Subcutaneous abdominal adipose tissue (tissue), 5 donors: ENCODE measurements at regions not wholly inside any gene's neighbourhood (a gene's known extent, or its start where the extent isn't known, plus 50 kb on each side); places are given as distances from the start of the nearest gene placed in this dataset.

Experiments
- H3K27ac ChIP-seq: one replicate; pipeline ENCODE4 v1.7.0; 2013; ENCODE audit warnings: low read depth, mild to moderate bottlenecking, inconsistent platforms, low read length, moderate library complexity
- H3K27me3 ChIP-seq, 5 donors: one replicate each; pipeline ENCODE4 v1.7.0; 2013; ENCODE audit warnings: low read length in 5 of 5, inconsistent platforms in 1 of 5; ENCODE audit not compliant: control insufficient read depth in 5 of 5, insufficient read depth in 4 of 5
- H3K36me3 ChIP-seq, 5 donors: one replicate each; pipeline ENCODE4 v1.7.0; 2013; ENCODE audit warnings: low read length in 5 of 5; ENCODE audit not compliant: control insufficient read depth in 5 of 5, insufficient read depth in 5 of 5
- H3K4me1 ChIP-seq, 5 donors: one replicate each; pipeline ENCODE4 v1.7.0; 2013; ENCODE audit warnings: low read length in 5 of 5, mild to moderate bottlenecking in 3 of 5, moderate library complexity in 1 of 5; ENCODE audit not compliant: control insufficient read depth in 5 of 5, insufficient read depth in 5 of 5
- H3K4me3 ChIP-seq, 5 donors: one replicate each; pipeline ENCODE4 v1.7.0; 2013; ENCODE audit warnings: low read length in 5 of 5, low read depth in 1 of 5
- H3K9ac ChIP-seq, 5 donors: one replicate each; pipeline ENCODE4 v1.7.0; 2013; ENCODE audit warnings: low read length in 5 of 5, mild to moderate bottlenecking in 4 of 5, moderate library complexity in 3 of 5
- H3K9me3 ChIP-seq, 5 donors: one replicate each; pipeline ENCODE4 v1.7.0; 2013; ENCODE audit warnings: low read length in 5 of 5; ENCODE audit not compliant: control insufficient read depth in 5 of 5
- donor health status: healthy.
- donor health status: healthy.
- donor health status: healthy.
- donor health status: healthy.
- donor health status: healthy.

- Histone ChIP-seq H3K4me3 (no peak overlapping the region), H3K4me1 (peaks cover 0 to 3% (median 0%) of the 10 kb centered on the region in 5 donors), H3K36me3 (no peaks in the 10 kb centered on the region), H3K9me3 (peaks cover 0 to 3% (median 0%) of the 10 kb centered on the region in 5 donors), H3K27me3 (no peaks in the 10 kb centered on the region), H3K9ac (no peak overlapping the region), H3K27ac (no peak overlapping the region)
Observed at GRCh38 chr2:6212491-6212890, 520.3 kb downstream of the SOX11 start.

GRCh38 chr2:6213056-6213780 is 521.0 kb downstream of the SOX11 start:
- H3K4me3 ChIP-seq, result no peak overlapping the region
- H3K27me3 ChIP-seq, result no peaks in the 10 kb centered on the region
- peaks cover 0 to 3% (median 0%) of the 10 kb centered on the region in 5 donors for H3K4me1 ChIP-seq
- H3K9ac ChIP-seq, result no peak overlapping the region
- H3K9me3 ChIP-seq, result peaks cover 0 to 3% (median 0%) of the 10 kb centered on the region in 5 donors
- H3K36me3 ChIP-seq, result no peaks in the 10 kb centered on the region
- no peak overlapping the region for H3K27ac ChIP-seq

- H3K9me3 ChIP-seq, result no peaks in the 10 kb centered on the region
- no peak overlapping the region for H3K9ac ChIP-seq
- no peaks in the 10 kb centered on the region for H3K36me3 ChIP-seq
- no peak overlapping the region for H3K4me3 ChIP-seq
- H3K4me1 ChIP-seq, result peaks cover 0 to 3% (median 0%) of the 10 kb centered on the region in 5 donors
- H3K27ac ChIP-seq, result no peak overlapping the region
- no peaks in the 10 kb centered on the region for H3K27me3 ChIP-seq
Observed at GRCh38 chr2:6214471-6214870, 522.3 kb downstream of the SOX11 start.

- H3K27me3 ChIP-seq, result no peaks in the 10 kb centered on the region
- H3K4me3 ChIP-seq, result no peak overlapping the region
- no peak overlapping the region for H3K9ac ChIP-seq
- no peaks in the 10 kb centered on the region for H3K9me3 ChIP-seq
- peaks cover 0 to 3% (median 0%) of the 10 kb centered on the region in 5 donors for H3K4me1 ChIP-seq
- H3K27ac ChIP-seq, result no peak overlapping the region
- no peaks in the 10 kb centered on the region for H3K36me3 ChIP-seq
Observed at GRCh38 chr2:6215053-6215452, 522.9 kb downstream of the SOX11 start.

- Histone ChIP-seq H3K27me3 (no peaks in the 10 kb centered on the region), H3K9me3 (no peaks in the 10 kb centered on the region), H3K9ac (no peak overlapping the region), H3K36me3 (no peaks in the 10 kb centered on the region), H3K27ac (no peak overlapping the region), H3K4me3 (no peak overlapping the region), H3K4me1 (peaks cover 0 to 3% (median 0%) of the 10 kb centered on the region in 5 donors)
Observed at GRCh38 chr2:6216234-6216633, 524.0 kb downstream of the SOX11 start.

- Histone ChIP-seq H3K9me3 (no peaks in the 10 kb centered on the region), H3K4me3 (no peak overlapping the region), H3K36me3 (no peaks in the 10 kb centered on the region), H3K27me3 (no peaks in the 10 kb centered on the region), H3K9ac (no peak overlapping the region), H3K27ac (no peak overlapping the region), H3K4me1 (no peaks in the 10 kb centered on the region)
Observed at GRCh38 chr2:6218926-6219325, 526.7 kb downstream of the SOX11 start.

GRCh38 chr2:6219906-6220305 is 527.7 kb downstream of the SOX11 start:
- no peaks in the 10 kb centered on the region for H3K36me3 ChIP-seq
- H3K27me3 ChIP-seq, result no peaks in the 10 kb centered on the region
- no peak overlapping the region for H3K27ac ChIP-seq
- H3K4me3 ChIP-seq, result no peak overlapping the region
- H3K9me3 ChIP-seq, result no peaks in the 10 kb centered on the region
- H3K4me1 ChIP-seq, result no peaks in the 10 kb centered on the region
- no peak overlapping the region for H3K9ac ChIP-seq

- Histone ChIP-seq H3K27ac (no peak overlapping the region), H3K27me3 (no peaks in the 10 kb centered on the region), H3K9me3 (no peaks in the 10 kb centered on the region), H3K36me3 (no peaks in the 10 kb centered on the region), H3K4me3 (no peak overlapping the region), H3K9ac (no peak overlapping the region), H3K4me1 (no peaks in the 10 kb centered on the region)
Observed at GRCh38 chr2:6222296-6222695, 530.1 kb downstream of the SOX11 start.

GRCh38 chr2:6224267-6224666 is 532.1 kb downstream of the SOX11 start:
- Histone ChIP-seq H3K36me3 (no peaks in the 10 kb centered on the region), H3K27ac (no peak overlapping the region), H3K27me3 (no peaks in the 10 kb centered on the region), H3K4me1 (no peaks in the 10 kb centered on the region), H3K9ac (no peak overlapping the region), H3K4me3 (no peak overlapping the region), H3K9me3 (no peaks in the 10 kb centered on the region)

- Histone ChIP-seq H3K4me3 (no peak overlapping the region), H3K9me3 (peaks cover 0 to 6% (median 0%) of the 10 kb centered on the region in 5 donors), H3K4me1 (no peaks in the 10 kb centered on the region), H3K9ac (no peak overlapping the region), H3K27ac (no peak overlapping the region), H3K36me3 (no peaks in the 10 kb centered on the region), H3K27me3 (no peaks in the 10 kb centered on the region)
Observed at GRCh38 chr2:6228251-6228650, 536.1 kb downstream of the SOX11 start.
